HL-60 (cell line): ENCODE measurements at regions not wholly inside any gene's neighbourhood (a gene's known extent, or its start where the extent isn't known, plus 50 kb on each side); places are given as distances from the start of the nearest gene placed in this dataset.

Experiments used
- DNase-seq, 2 experiments: peaks; one replicate each; pipeline ENCODE4 v3.0.0-alpha.2; 2010 to 2020; ENCODE audit warnings: low read depth in 1 of 2, low spot score in 1 of 2
- H3K27ac ChIP-seq: fragments of 250-450 bp; sonication (Bioruptor Pico); replicated peaks from 2 replicates; pipeline ENCODE4 v1.5.1; 2020; ENCODE audit warnings: mild to moderate bottlenecking, moderate library complexity
- H3K27me3 ChIP-seq: fragments of 250-450 bp; sonication (Bioruptor Pico); 2 replicates; pipeline ENCODE4 v1.5.1; 2021; ENCODE audit warnings: mild to moderate bottlenecking, moderate library complexity; ENCODE audit not compliant: insufficient read depth, poor library complexity, severe bottlenecking
- H3K4me3 ChIP-seq: replicated peaks from 2 replicates; pipeline ENCODE4 v1.5.1; 2011; ENCODE audit warnings: mild to moderate bottlenecking, control low read depth, low read length; ENCODE audit not compliant: insufficient read depth
- GABPA ChIP-seq: IDR thresholded peaks from 2 replicates; pipeline ENCODE4 v1.6.1; 2012; ENCODE audit warnings: low read depth
- POLR2AphosphoS5 ChIP-seq: IDR thresholded peaks from 2 replicates; pipeline ENCODE4 v1.6.1; 2012; ENCODE audit warnings: low read depth
- REST ChIP-seq: IDR thresholded peaks from 2 replicates; pipeline ENCODE4 v1.6.1; 2012; ENCODE audit warnings: low read depth; ENCODE audit not compliant: insufficient replicate concordance
- SPI1 ChIP-seq: IDR thresholded peaks from 2 replicates; pipeline ENCODE4 v1.6.1; 2012; ENCODE audit warnings: low read depth, mild to moderate bottlenecking, borderline replicate concordance
- TF ChIP-seq, protein P1 (sequence below): IDR thresholded peaks from one replicate; pipeline ENCODE4 v1.5.1; 2011; ENCODE audit warnings: low read length, control low read depth, inconsistent platforms; ENCODE audit not compliant: insufficient read depth

GRCh38 chr12:46457958-46458357 lies 85.4 kb upstream of the SLC38A2 start:
- Histone ChIP-seq H3K4me3 (no peak overlapping the region), H3K27me3 (no peaks in the 10 kb centered on the region), H3K27ac (no peak overlapping the region; the same call in 1 of the 2 replicates)
- TF ChIP-seq SPI1, result no peak
- no peak for TF ChIP-seq GABPA
- no peak for TF ChIP-seq POLR2AphosphoS5
- TF ChIP-seq, protein P1, sequence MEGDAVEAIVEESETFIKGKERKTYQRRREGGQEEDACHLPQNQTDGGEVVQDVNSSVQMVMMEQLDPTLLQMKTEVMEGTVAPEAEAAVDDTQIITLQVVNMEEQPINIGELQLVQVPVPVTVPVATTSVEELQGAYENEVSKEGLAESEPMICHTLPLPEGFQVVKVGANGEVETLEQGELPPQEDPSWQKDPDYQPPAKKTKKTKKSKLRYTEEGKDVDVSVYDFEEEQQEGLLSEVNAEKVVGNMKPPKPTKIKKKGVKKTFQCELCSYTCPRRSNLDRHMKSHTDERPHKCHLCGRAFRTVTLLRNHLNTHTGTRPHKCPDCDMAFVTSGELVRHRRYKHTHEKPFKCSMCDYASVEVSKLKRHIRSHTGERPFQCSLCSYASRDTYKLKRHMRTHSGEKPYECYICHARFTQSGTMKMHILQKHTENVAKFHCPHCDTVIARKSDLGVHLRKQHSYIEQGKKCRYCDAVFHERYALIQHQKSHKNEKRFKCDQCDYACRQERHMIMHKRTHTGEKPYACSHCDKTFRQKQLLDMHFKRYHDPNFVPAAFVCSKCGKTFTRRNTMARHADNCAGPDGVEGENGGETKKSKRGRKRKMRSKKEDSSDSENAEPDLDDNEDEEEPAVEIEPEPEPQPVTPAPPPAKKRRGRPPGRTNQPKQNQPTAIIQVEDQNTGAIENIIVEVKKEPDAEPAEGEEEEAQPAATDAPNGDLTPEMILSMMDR, result no peak
- TF ChIP-seq REST, result no peak
- no peak for DNase-seq

DNA sequence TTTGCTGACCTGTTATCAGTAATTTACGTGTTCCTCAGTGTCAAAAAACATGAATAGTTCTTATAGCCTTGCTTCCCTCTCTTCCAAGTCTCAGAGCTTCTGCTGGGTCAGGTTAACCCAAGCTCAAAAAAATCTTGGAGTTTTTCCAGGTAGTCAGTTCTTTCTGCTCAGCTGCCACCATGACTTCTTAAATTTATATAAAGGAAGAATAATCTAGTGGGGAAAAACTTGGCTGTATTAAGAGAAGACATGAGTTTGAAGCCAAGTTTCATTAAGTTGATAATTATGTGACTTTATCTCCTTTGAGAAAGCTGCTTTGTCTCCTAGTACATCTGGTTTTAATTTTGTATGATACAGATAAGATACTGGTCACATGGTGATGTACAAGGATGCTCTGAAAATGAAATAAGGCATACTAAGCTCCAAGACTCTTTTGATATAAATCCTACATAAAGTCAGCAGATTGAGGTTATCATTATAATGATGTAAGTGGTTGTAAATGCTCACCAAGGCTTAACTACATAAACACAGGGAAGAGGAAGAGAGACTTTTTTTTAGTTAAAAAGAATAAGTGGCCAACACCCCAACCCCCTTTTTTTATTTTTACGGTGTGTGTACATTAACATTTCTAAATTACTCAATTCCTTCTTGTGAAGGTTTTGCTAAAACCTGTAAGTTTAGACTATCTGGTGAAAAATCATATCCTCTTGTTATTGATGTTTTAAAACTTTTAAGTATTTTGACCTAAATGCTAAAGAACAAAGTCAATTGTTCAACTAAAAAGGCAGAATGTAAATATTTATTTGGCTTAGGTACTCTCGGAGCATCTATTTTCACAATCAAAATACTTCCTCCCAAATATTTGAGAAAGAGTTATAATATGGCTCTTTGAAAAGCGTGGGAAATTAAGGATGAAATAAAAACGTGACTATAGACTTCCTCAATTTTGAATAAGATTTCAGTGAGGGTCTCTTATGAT lies 84.1 kb upstream of the SLC38A2 start:
- no peak for DNase-seq
- H3K27ac ChIP-seq, result no peak overlapping the region; the same call in 1 of the 2 replicates
- TF ChIP-seq REST, result no peak
- TF ChIP-seq, protein P1, result no peak
- 0 out of 2 replicates have a peak, but pooled peaks have one; percentile 5 for TF ChIP-seq SPI1
- TF ChIP-seq POLR2AphosphoS5, result no peak
- TF ChIP-seq GABPA, result no peak
- no peak overlapping the region for H3K4me3 ChIP-seq
- H3K27me3 ChIP-seq, result no peaks in the 10 kb centered on the region

DNA sequence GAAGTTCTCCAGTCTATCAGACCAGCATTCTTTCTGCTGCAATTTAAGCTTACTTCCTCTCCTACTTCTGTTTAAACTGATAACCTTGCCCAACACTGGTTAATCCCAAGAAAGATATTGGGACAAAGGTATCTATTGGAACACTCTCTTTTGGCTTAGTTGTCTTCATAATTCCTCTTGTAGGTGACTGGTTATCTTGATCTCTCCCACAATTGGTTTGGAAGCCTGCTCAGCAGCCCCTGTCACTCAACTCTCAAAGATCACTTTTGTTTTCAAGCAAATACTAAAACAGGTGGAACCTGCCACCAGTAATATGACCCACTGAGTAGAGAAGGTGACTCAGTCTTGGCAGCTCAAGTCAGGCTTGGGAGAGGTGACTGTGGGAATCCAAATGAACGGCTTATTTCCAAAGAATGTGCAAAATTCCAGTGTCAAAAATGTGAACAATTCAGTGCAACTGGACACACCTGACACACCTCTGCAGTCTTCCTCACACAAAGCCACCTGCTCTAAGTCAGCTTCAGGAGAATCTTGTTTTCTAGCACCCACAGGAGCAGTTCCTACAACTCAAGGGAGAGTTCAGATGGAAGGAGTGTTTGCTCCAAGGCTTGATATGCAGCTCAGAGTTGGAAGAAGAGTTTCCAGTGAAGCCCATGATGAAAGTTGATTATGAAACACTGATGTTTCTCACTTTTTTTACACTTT lies 83.2 kb upstream of the SLC38A2 start:
- no peak for DNase-seq
- no peak overlapping the region; the same call in 1 of the 2 replicates for H3K27ac ChIP-seq
- TF ChIP-seq GABPA (no peak), SPI1 (peak; percentile 18; the same call in 1 of the 2 replicates)
- H3K4me3 ChIP-seq, result no peak overlapping the region
- H3K27me3 ChIP-seq, result no peaks in the 10 kb centered on the region

- Histone ChIP-seq H3K27me3 (no peaks in the 10 kb centered on the region), H3K27ac (no peak overlapping the region), H3K4me3 (no peak overlapping the region)
- no peak for DNase-seq
- no peak for TF ChIP-seq GABPA
- TF ChIP-seq SPI1, result no peak
- no peak for TF ChIP-seq POLR2AphosphoS5
- TF ChIP-seq REST, result no peak
- TF ChIP-seq, protein P1, result no peak
Measured at GRCh38 chr12:46454981-46455380, 82.4 kb upstream of the SLC38A2 start.
